OCI-LY3 (cell line): ENCODE measurements at regions not wholly inside any gene's neighbourhood (a gene's known extent, or its start where the extent isn't known, plus 50 kb on each side); places are given as distances from the start of the nearest gene placed in this dataset.
"Not testable (repeated sequence)": the region's sequence is repeated elsewhere in the genome, so short reads cannot be mapped to it uniquely, and the experiment has no call there.

Experiments used
- H2AFZ ChIP-seq: fragments of 200-600, 300-600 bp; shearing (Covaris generic); 2 replicates; pipeline ENCODE4 v1.6.0; 2014; ENCODE audit warnings: antibody characterized with exemption, low read depth, low read length
- H3K27ac ChIP-seq: fragments of 200-600, 300-600 bp; sonication (generic); 2 replicates; pipeline ENCODE4 v1.5.1; 2014; ENCODE audit warnings: mild to moderate bottlenecking, low read length, moderate library complexity, mixed read lengths
- H3K27me3 ChIP-seq: fragments of 200-600, 300-600 bp; sonication (generic); 2 replicates; pipeline ENCODE4 v1.6.1; 2014; ENCODE audit warnings: low read depth, low read length, mixed read lengths
- H3K36me3 ChIP-seq: fragments of 200-600, 300-600 bp; sonication (generic); replicated peaks from 2 replicates; pipeline ENCODE3; 2014; ENCODE audit warnings: low read depth, low read length, mixed read lengths
- H3K4me1 ChIP-seq: fragments of 300-600, 200-600 bp; sonication (generic); 2 replicates; pipeline ENCODE4 v1.6.1; 2014; ENCODE audit warnings: low read length, mixed read lengths
- H3K4me2 ChIP-seq: fragments of 200-600, 300-600 bp; sonication (generic); 2 replicates; pipeline ENCODE4 v1.6.1; 2014; ENCODE audit warnings: low read length, mixed read lengths
- H3K4me3 ChIP-seq: fragments of 300-600, 200-600 bp; sonication (generic); 2 replicates; pipeline ENCODE4 v1.5.1; 2014; ENCODE audit warnings: antibody characterized with exemption, mild to moderate bottlenecking, low read length, moderate library complexity
- H3K79me2 ChIP-seq: fragments of 300-600, 200-600 bp; shearing (Covaris generic); 2 replicates; pipeline ENCODE4 v1.6.1; 2014; ENCODE audit warnings: mild to moderate bottlenecking, low read length, mixed read lengths
- H3K9ac ChIP-seq: fragments of 300-600, 200-600 bp; shearing (Covaris generic); 2 replicates; pipeline ENCODE4 v1.6.0; 2014; ENCODE audit warnings: mild to moderate bottlenecking, low read length, moderate library complexity
- H3K9me3 ChIP-seq: fragments of 200-600, 300-600 bp; shearing (Covaris generic); 2 replicates; pipeline ENCODE4 v1.6.1; 2014; ENCODE audit warnings: low read length, mixed read lengths; ENCODE audit not compliant: insufficient read depth
- H4K20me1 ChIP-seq: fragments of 200-600, 300-600 bp; sonication (generic); 2 replicates; pipeline ENCODE4 v1.6.1; 2016; ENCODE audit warnings: low read length, mixed read lengths; ENCODE audit not compliant: insufficient read depth
- CTCF ChIP-seq: fragments of 200-600, 300-600 bp; sonication (generic); IDR thresholded peaks from 2 replicates; pipeline ENCODE4 v1.5.1; 2014; ENCODE audit warnings: antibody characterized with exemption, low read length, low read depth
- EZH2phosphoT487 ChIP-seq: fragments of 200-600 bp; shearing (Covaris generic); IDR thresholded peaks from 2 replicates; pipeline ENCODE4 v1.6.1; 2018; ENCODE audit warnings: antibody characterized with exemption, mixed run types, low read depth

- not testable (repeated sequence) for H3K36me3 ChIP-seq, H3K9me3 ChIP-seq, H3K27me3 ChIP-seq, H3K4me1 ChIP-seq, H2AFZ ChIP-seq, H4K20me1 ChIP-seq, H3K4me3 ChIP-seq, H3K27ac ChIP-seq, H3K4me2 ChIP-seq, H3K79me2 ChIP-seq, H3K9ac ChIP-seq
These were observed 207.1 kb downstream of the GOLGA6L6 start for GRCh38 chr15:20334451-20334850.

- not testable (repeated sequence) for H3K4me2 ChIP-seq, H3K36me3 ChIP-seq, H3K4me1 ChIP-seq, H3K9ac ChIP-seq, H3K27me3 ChIP-seq, H3K27ac ChIP-seq, H3K4me3 ChIP-seq, H2AFZ ChIP-seq, H4K20me1 ChIP-seq, H3K79me2 ChIP-seq, H3K9me3 ChIP-seq
These were observed 215.8 kb downstream of the GOLGA6L6 start for GRCh38 chr15:20325751-20326150.

- not testable (repeated sequence) for H3K79me2 ChIP-seq, H2AFZ ChIP-seq, H4K20me1 ChIP-seq, H3K9me3 ChIP-seq, H3K4me1 ChIP-seq, H3K27me3 ChIP-seq, H3K9ac ChIP-seq, H3K4me3 ChIP-seq, H3K4me2 ChIP-seq, H3K36me3 ChIP-seq, H3K27ac ChIP-seq
These were observed 224.5 kb downstream of the GOLGA6L6 start for GRCh38 chr15:20317132-20317531.

GRCh38 chr15:20311014-20311680, 230.5 kb downstream of the GOLGA6L6 start:
- not testable (repeated sequence) for H3K9ac ChIP-seq, H3K4me1 ChIP-seq, H4K20me1 ChIP-seq, H3K4me2 ChIP-seq, H3K27ac ChIP-seq, H3K4me3 ChIP-seq, H3K36me3 ChIP-seq, H3K79me2 ChIP-seq, H3K9me3 ChIP-seq, H2AFZ ChIP-seq, H3K27me3 ChIP-seq

- Histone ChIP-seq H3K4me1 (no peaks in the 10 kb centered on the region), H4K20me1 (no peaks in the 10 kb centered on the region), H3K9ac (no peak overlapping the region), H3K27ac (no peak overlapping the region), H3K4me3 (no peak overlapping the region), H3K27me3 (no peaks in the 10 kb centered on the region), H3K9me3 (no peaks in the 10 kb centered on the region; the same call in 1 of the 2 replicates), H3K4me2 (no peak overlapping the region), H3K79me2 (no peaks in the 10 kb centered on the region), H3K36me3 (no peaks in the 10 kb centered on the region), H2AFZ (no peak overlapping the region)
- TF ChIP-seq CTCF (no peak), EZH2phosphoT487 (no peak)
These were observed 231.0 kb downstream of the GOLGA6L6 start for GRCh38 chr15:20310603-20311002.

GRCh38 chr15:20309966-20310365, 231.6 kb downstream of the GOLGA6L6 start:
- not testable (repeated sequence) for H3K36me3 ChIP-seq, H3K27me3 ChIP-seq, H3K27ac ChIP-seq, H3K4me3 ChIP-seq, H2AFZ ChIP-seq, H3K9me3 ChIP-seq, H4K20me1 ChIP-seq, H3K79me2 ChIP-seq, H3K9ac ChIP-seq, H3K4me1 ChIP-seq, H3K4me2 ChIP-seq

GRCh38 chr15:20309395-20309794, 232.2 kb downstream of the GOLGA6L6 start:
- H3K9me3 ChIP-seq, H3K9ac ChIP-seq, H3K4me1 ChIP-seq, H3K4me2 ChIP-seq, H2AFZ ChIP-seq, H3K27ac ChIP-seq, H3K36me3 ChIP-seq, H3K79me2 ChIP-seq, H4K20me1 ChIP-seq, H3K27me3 ChIP-seq, H3K4me3 ChIP-seq: not testable (repeated sequence)

GRCh38 chr15:20308027-20308690, 233.4 kb downstream of the GOLGA6L6 start:
- H3K9ac ChIP-seq, H3K27ac ChIP-seq, H2AFZ ChIP-seq, H3K4me3 ChIP-seq, H3K4me2 ChIP-seq, H4K20me1 ChIP-seq, H3K9me3 ChIP-seq, H3K36me3 ChIP-seq, H3K27me3 ChIP-seq, H3K4me1 ChIP-seq, H3K79me2 ChIP-seq: not testable (repeated sequence)

GRCh38 chr15:20307137-20307536, 234.5 kb downstream of the GOLGA6L6 start:
- H4K20me1 ChIP-seq, H2AFZ ChIP-seq, H3K79me2 ChIP-seq, H3K36me3 ChIP-seq, H3K4me3 ChIP-seq, H3K9me3 ChIP-seq, H3K27ac ChIP-seq, H3K27me3 ChIP-seq, H3K4me2 ChIP-seq, H3K4me1 ChIP-seq, H3K9ac ChIP-seq: not testable (repeated sequence)
